ENCODE measurements at regions not wholly inside any gene's neighbourhood (a gene's known extent, or its start where the extent isn't known, plus 50 kb on each side); places are given as distances from the start of the nearest gene placed in this dataset.

- peaks cover 0 to 6% of the 10 kb centered on the region in 2 experiments for H3K4me1 ChIP-seq (ENCODE audit: control insufficient read depth in 1 of 2, extremely low read depth in 1 of 2, insufficient read depth in 2 of 2, low read length in 2 of 2)
- 87% methylated on average over 5 of the region's 7 CpGs for WGBS (ENCODE audit: insufficient coverage)
- CTCF ChIA-PET: no interaction called here
- H3K27me3 ChIP-seq (replicated peaks in 1 of 2; ENCODE audit: control insufficient read depth in 2 of 2, extremely low read depth in 1 of 2, insufficient read depth in 2 of 2, low read length in 1 of 2): peaks cover 0 to 3% of the 10 kb centered on the region in 2 experiments
- ATAC-seq (replicated peaks in 1 of 4) (no peak), DNase-seq (no peak)
- H3K9me3 ChIP-seq: no peaks in the 10 kb centered on the region
- peaks cover 2 to 12% (median 6%) of the 10 kb centered on the region in 3 donors for H3K4me1 Mint-ChIP-seq
- no peaks in the 10 kb centered on the region for H3K27me3 Mint-ChIP-seq
- H3K36me3 Mint-ChIP-seq: no peaks in the 10 kb centered on the region
- H3K36me3 ChIP-seq (ENCODE audit: control insufficient read depth in 2 of 2, extremely low read depth in 1 of 2, insufficient read depth in 1 of 2, low read length in 1 of 2): no peaks in the 10 kb centered on the region
- POLR2A ChIA-PET: interaction anchor here in 1 of 2 donors (0.6 to 1.0 kb wide), 2 partner anchors 12 to 543 kb away, joined by 3 read pairs; no protein-coding TSS in a partner anchor
- no peak overlapping the region for H3K4me3 ChIP-seq (ENCODE audit: control insufficient read depth in 1 of 2, extremely low read depth in 1 of 2, low read length in 1 of 2)
- H3K9me3 Mint-ChIP-seq: no peaks in the 10 kb centered on the region
- H3K27ac ChIP-seq (ENCODE audit: low read length): no peak overlapping the region
- H3K4me3 Mint-ChIP-seq: no peak overlapping the region
- H3K27ac Mint-ChIP-seq: no peak overlapping the region
Measured at GRCh38 chr20:24382331-24382730, 87.1 kb upstream of the SYNDIG1 start.

- H3K9me3 ChIP-seq: no peaks in the 10 kb centered on the region
- no peak for ATAC-seq (replicated peaks in 1 of 4)
Measured at GRCh38 chr20:24381886-24382285, 87.5 kb upstream of the SYNDIG1 start.

GRCh38 chr20:24379484-24379927 lies 89.9 kb upstream of the SYNDIG1 start:
- ChIA-PET POLR2A (no interaction called here), CTCF (no interaction called here)
- Mint-ChIP-seq H3K4me1 (no peaks in the 10 kb centered on the region), H3K27ac (no peak overlapping the region), H3K4me3 (no peak overlapping the region), H3K9me3 (no peaks in the 10 kb centered on the region), H3K36me3 (no peaks in the 10 kb centered on the region), H3K27me3 (no peaks in the 10 kb centered on the region)
- H3K9me3 ChIP-seq: no peaks in the 10 kb centered on the region
- 75% methylated on average over 3 of the region's 4 CpGs for WGBS (ENCODE audit: insufficient coverage)
- peaks cover 0 to 2% of the 10 kb centered on the region in 2 experiments for H3K27me3 ChIP-seq (replicated peaks in 1 of 2; ENCODE audit: control insufficient read depth in 2 of 2, extremely low read depth in 1 of 2, insufficient read depth in 2 of 2, low read length in 1 of 2)
- no peaks in the 10 kb centered on the region for H3K4me1 ChIP-seq (ENCODE audit: control insufficient read depth in 1 of 2, extremely low read depth in 1 of 2, insufficient read depth in 2 of 2, low read length in 2 of 2)
- no peak for DNase-seq
- no peak overlapping the region for H3K4me3 ChIP-seq (ENCODE audit: control insufficient read depth in 1 of 2, extremely low read depth in 1 of 2, low read length in 1 of 2)
- no peak overlapping the region for H3K27ac ChIP-seq (ENCODE audit: low read length)
- ATAC-seq (replicated peaks in 1 of 4): no peak
- no peaks in the 10 kb centered on the region for H3K36me3 ChIP-seq (ENCODE audit: control insufficient read depth in 2 of 2, extremely low read depth in 1 of 2, insufficient read depth in 1 of 2, low read length in 1 of 2)

More at GRCh38 chr20:24381886-24382285, 87.5 kb upstream of the SYNDIG1 start:
- peaks cover 0 to 2% of the 10 kb centered on the region in 2 experiments for H3K27me3 ChIP-seq (replicated peaks in 1 of 2; ENCODE audit: control insufficient read depth in 2 of 2, extremely low read depth in 1 of 2, insufficient read depth in 2 of 2, low read length in 1 of 2)
- ChIA-PET CTCF (no interaction called here), POLR2A (interaction anchor here in 1 of 2 donors (0.6 to 1.0 kb wide), 3 partner anchors 11 to 543 kb away, joined by 3 read pairs; no protein-coding TSS in a partner anchor)
- no peak overlapping the region for H3K4me3 Mint-ChIP-seq
- H3K9me3 Mint-ChIP-seq: no peaks in the 10 kb centered on the region
- no peak for DNase-seq
- no peak overlapping the region for H3K27ac ChIP-seq (ENCODE audit: low read length)
- no peaks in the 10 kb centered on the region for H3K27me3 Mint-ChIP-seq
- H3K4me1 Mint-ChIP-seq: peaks cover 1 to 10% (median 3%) of the 10 kb centered on the region in 3 donors
- H3K4me3 ChIP-seq (ENCODE audit: control insufficient read depth in 1 of 2, extremely low read depth in 1 of 2, low read length in 1 of 2): no peak overlapping the region
- peaks cover 0 to 5% of the 10 kb centered on the region in 2 experiments for H3K4me1 ChIP-seq (ENCODE audit: control insufficient read depth in 1 of 2, extremely low read depth in 1 of 2, insufficient read depth in 2 of 2, low read length in 2 of 2)
- no peak overlapping the region for H3K27ac Mint-ChIP-seq
- no peaks in the 10 kb centered on the region for H3K36me3 ChIP-seq (ENCODE audit: control insufficient read depth in 2 of 2, extremely low read depth in 1 of 2, insufficient read depth in 1 of 2, low read length in 1 of 2)
- H3K36me3 Mint-ChIP-seq: no peaks in the 10 kb centered on the region
- WGBS (ENCODE audit: insufficient coverage): 76% methylated on average over 5 of the region's 5 CpGs

- Histone ChIP-seq H3K4me3 (ENCODE audit: control insufficient read depth in 1 of 2, extremely low read depth in 1 of 2, low read length in 1 of 2) (no peak overlapping the region), H3K27me3 (replicated peaks in 1 of 2; ENCODE audit: control insufficient read depth in 2 of 2, extremely low read depth in 1 of 2, insufficient read depth in 2 of 2, low read length in 1 of 2) (peaks cover 0 to 2% of the 10 kb centered on the region in 2 experiments), H3K4me1 (ENCODE audit: control insufficient read depth in 1 of 2, extremely low read depth in 1 of 2, insufficient read depth in 2 of 2, low read length in 2 of 2) (no peaks in the 10 kb centered on the region), H3K27ac (ENCODE audit: low read length) (no peak overlapping the region), H3K9me3 (no peaks in the 10 kb centered on the region), H3K36me3 (ENCODE audit: control insufficient read depth in 2 of 2, extremely low read depth in 1 of 2, insufficient read depth in 1 of 2, low read length in 1 of 2) (no peaks in the 10 kb centered on the region)
- no peak overlapping the region for H3K27ac Mint-ChIP-seq
- WGBS (ENCODE audit: insufficient coverage): 77% methylated on average over 4 of the region's 6 CpGs
- ChIA-PET POLR2A (no interaction called here), CTCF (no interaction called here)
- H3K9me3 Mint-ChIP-seq: no peaks in the 10 kb centered on the region
- no peak overlapping the region for H3K4me3 Mint-ChIP-seq
- DNase-seq (no peak), ATAC-seq (replicated peaks in 1 of 4) (no peak)
- no peaks in the 10 kb centered on the region for H3K27me3 Mint-ChIP-seq
- H3K4me1 Mint-ChIP-seq: no peaks in the 10 kb centered on the region
- H3K36me3 Mint-ChIP-seq: no peaks in the 10 kb centered on the region
Measured at GRCh38 chr20:24378661-24379483, 90.6 kb upstream of the SYNDIG1 start.

GRCh38 chr20:24376311-24377099 lies 92.9 kb upstream of the SYNDIG1 start:
- CTCF ChIA-PET: no interaction called here
- no peaks in the 10 kb centered on the region for H3K36me3 ChIP-seq (ENCODE audit: control insufficient read depth in 2 of 2, extremely low read depth in 1 of 2, insufficient read depth in 1 of 2, low read length in 1 of 2)
- no peaks in the 10 kb centered on the region for H3K36me3 Mint-ChIP-seq
- no peaks in the 10 kb centered on the region for H3K27me3 Mint-ChIP-seq
- no peaks in the 10 kb centered on the region for H3K4me1 Mint-ChIP-seq
- H3K4me3 Mint-ChIP-seq: no peak overlapping the region
- H3K27ac ChIP-seq (ENCODE audit: low read length): no peak overlapping the region
- H3K4me3 ChIP-seq (ENCODE audit: control insufficient read depth in 1 of 2, extremely low read depth in 1 of 2, low read length in 1 of 2): no peak overlapping the region
- WGBS (ENCODE audit: insufficient coverage): no CpG with 5 or more reads among the region's 2 CpGs
- ATAC-seq (replicated peaks in 1 of 4) (no peak), DNase-seq (no peak)
- H3K27me3 ChIP-seq (replicated peaks in 1 of 2; ENCODE audit: control insufficient read depth in 2 of 2, extremely low read depth in 1 of 2, insufficient read depth in 2 of 2, low read length in 1 of 2): peaks cover 0 to 2% of the 10 kb centered on the region in 2 experiments
- H3K9me3 ChIP-seq: no peaks in the 10 kb centered on the region
- H3K27ac Mint-ChIP-seq: no peak overlapping the region
- POLR2A ChIA-PET: no interaction called here
- no peaks in the 10 kb centered on the region for H3K4me1 ChIP-seq (ENCODE audit: control insufficient read depth in 1 of 2, extremely low read depth in 1 of 2, insufficient read depth in 2 of 2, low read length in 2 of 2)
- no peaks in the 10 kb centered on the region for H3K9me3 Mint-ChIP-seq

- DNase-seq: no peak
- Histone ChIP-seq H3K4me3 (ENCODE audit: control insufficient read depth in 1 of 2, extremely low read depth in 1 of 2, low read length in 1 of 2) (no peak overlapping the region), H3K36me3 (ENCODE audit: control insufficient read depth in 2 of 2, extremely low read depth in 1 of 2, insufficient read depth in 1 of 2, low read length in 1 of 2) (no peaks in the 10 kb centered on the region), H3K9me3 (no peaks in the 10 kb centered on the region), H3K27me3 (replicated peaks in 1 of 2; ENCODE audit: control insufficient read depth in 2 of 2, extremely low read depth in 1 of 2, insufficient read depth in 2 of 2, low read length in 1 of 2) (no peaks in the 10 kb centered on the region), H3K27ac (ENCODE audit: low read length) (no peak overlapping the region), H3K4me1 (ENCODE audit: control insufficient read depth in 1 of 2, extremely low read depth in 1 of 2, insufficient read depth in 2 of 2, low read length in 2 of 2) (no peaks in the 10 kb centered on the region)
- Mint-ChIP-seq H3K4me1 (no peaks in the 10 kb centered on the region), H3K27ac (no peak overlapping the region), H3K36me3 (no peaks in the 10 kb centered on the region), H3K4me3 (no peak overlapping the region), H3K9me3 (no peaks in the 10 kb centered on the region), H3K27me3 (no peaks in the 10 kb centered on the region)
- CTCF ChIA-PET: no interaction called here
- no peak for ATAC-seq (replicated peaks in 1 of 4)
- 76% methylated on average over 2 of the region's 3 CpGs for WGBS (ENCODE audit: insufficient coverage)
- POLR2A ChIA-PET: no interaction called here
Measured at GRCh38 chr20:24373372-24373771, 96.1 kb upstream of the SYNDIG1 start.
